ENCODE measurements at regions not wholly inside any gene's neighbourhood (a gene's known extent, or its start where the extent isn't known, plus 50 kb on each side); places are given as distances from the start of the nearest gene placed in this dataset.

DNA sequence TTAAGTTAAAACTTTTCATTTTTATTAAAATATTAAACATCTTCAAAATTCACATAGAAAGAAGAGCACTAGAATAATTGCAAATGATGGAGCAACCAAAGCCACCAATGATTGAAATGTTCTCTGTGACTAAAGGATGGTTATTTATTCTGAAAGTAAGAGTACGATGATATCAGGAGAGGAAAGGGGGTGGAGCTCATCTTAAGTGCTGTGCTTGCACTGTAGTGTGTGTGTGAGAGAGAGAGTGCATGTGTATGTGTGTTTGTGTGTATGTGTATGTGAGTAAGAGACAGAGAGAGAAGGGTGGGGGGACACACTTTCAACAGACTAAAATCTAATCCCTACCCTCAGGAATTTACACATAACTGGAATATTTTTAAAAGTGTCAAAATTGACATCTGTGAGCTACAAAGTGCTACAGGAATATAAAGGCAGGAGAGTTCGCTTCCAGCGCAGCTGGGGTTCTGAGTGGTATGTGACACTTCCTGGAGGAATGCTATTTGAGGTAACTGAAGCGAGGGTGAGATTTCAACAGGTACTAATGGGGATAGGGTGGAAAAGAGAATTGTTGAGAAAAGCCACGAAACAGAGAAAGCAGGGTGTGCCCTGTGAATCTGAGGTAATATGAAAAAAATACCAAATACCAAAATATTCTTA, 57.2 kb upstream of the SMNDC1 start:
- TF ChIP-seq, protein P1, sequence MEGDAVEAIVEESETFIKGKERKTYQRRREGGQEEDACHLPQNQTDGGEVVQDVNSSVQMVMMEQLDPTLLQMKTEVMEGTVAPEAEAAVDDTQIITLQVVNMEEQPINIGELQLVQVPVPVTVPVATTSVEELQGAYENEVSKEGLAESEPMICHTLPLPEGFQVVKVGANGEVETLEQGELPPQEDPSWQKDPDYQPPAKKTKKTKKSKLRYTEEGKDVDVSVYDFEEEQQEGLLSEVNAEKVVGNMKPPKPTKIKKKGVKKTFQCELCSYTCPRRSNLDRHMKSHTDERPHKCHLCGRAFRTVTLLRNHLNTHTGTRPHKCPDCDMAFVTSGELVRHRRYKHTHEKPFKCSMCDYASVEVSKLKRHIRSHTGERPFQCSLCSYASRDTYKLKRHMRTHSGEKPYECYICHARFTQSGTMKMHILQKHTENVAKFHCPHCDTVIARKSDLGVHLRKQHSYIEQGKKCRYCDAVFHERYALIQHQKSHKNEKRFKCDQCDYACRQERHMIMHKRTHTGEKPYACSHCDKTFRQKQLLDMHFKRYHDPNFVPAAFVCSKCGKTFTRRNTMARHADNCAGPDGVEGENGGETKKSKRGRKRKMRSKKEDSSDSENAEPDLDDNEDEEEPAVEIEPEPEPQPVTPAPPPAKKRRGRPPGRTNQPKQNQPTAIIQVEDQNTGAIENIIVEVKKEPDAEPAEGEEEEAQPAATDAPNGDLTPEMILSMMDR (IDR thresholded peaks at IDR 0.05): no peak
- no peak for TF ChIP-seq POLR2A (IDR thresholded peaks at IDR 0.05)
